OCI-LY3 (cell line): ENCODE measurements at regions not wholly inside any gene's neighbourhood (a gene's known extent, or its start where the extent isn't known, plus 50 kb on each side); places are given as distances from the start of the nearest gene placed in this dataset.

ENCODE experiments used
- CTCF ChIP-seq: fragments of 200-600, 300-600 bp; sonication (generic); IDR thresholded peaks from 2 replicates; pipeline ENCODE4 v1.5.1; 2014; ENCODE audit warnings: antibody characterized with exemption, low read length, low read depth
- EZH2phosphoT487 ChIP-seq: fragments of 200-600 bp; shearing (Covaris generic); IDR thresholded peaks from 2 replicates; pipeline ENCODE4 v1.6.1; 2018; ENCODE audit warnings: antibody characterized with exemption, mixed run types, low read depth

DNA sequence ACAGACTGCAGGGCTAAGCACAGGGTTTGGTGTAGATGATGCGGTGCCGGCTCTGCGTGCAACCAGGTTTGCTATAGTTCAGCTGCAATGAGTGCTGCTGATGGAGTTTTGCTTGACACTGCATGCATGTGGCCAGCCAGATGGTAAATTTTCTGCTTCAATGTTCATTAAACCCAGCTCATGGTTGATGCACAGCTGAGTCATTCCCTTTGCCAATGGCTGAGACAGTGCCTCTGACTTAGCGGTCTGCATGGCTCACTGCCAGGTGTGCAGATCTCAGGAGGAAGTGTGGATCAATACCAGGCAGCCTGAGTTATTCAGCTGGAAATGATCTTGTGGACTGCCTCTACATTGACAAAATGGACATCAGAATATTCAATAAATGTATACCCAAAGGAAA is 172.7 kb upstream of the ZP4 start:
- TF ChIP-seq CTCF (no peak), EZH2phosphoT487 (no peak)
